ENCODE measurements at regions not wholly inside any gene's neighbourhood (a gene's known extent, or its start where the extent isn't known, plus 50 kb on each side); places are given as distances from the start of the nearest gene placed in this dataset.
A peak's percentile ranks its signal among the peaks of the same experiment; 100 is the strongest.

DNA sequence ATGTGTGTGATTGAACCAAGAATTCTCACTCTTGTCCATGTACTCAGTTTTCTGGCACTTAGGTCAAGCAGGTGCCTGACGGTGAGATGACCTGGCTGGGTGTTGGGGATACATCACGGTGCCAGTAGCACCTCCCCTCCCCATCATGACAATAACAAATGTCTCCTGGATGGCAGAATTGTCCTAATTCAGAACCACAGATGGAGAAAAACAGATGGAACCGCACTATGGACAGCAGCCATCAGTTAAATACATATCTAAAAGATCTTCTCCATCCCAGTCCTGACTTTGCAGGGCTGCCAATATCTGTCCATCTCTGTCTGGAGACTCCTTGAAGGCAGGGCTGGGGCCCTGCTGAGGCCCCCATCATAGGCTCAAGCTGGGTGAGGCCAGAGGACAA lies 126.9 kb downstream of the PTPRS start:
- no peak for DNase-seq
- H3K4me3 Mint-ChIP-seq: no peak overlapping the region
- peaks cover 0 to 2% (median 0%) of the 10 kb centered on the region in 6 donors for H3K9me3 Mint-ChIP-seq
- no peak overlapping the region for H3K27ac Mint-ChIP-seq
- no peaks in the 10 kb centered on the region for H3K27me3 Mint-ChIP-seq (ENCODE audit: low read depth in 3 of 3)
- H3K36me3 Mint-ChIP-seq: no peaks in the 10 kb centered on the region
- no peaks in the 10 kb centered on the region for H3K4me1 Mint-ChIP-seq

DNA sequence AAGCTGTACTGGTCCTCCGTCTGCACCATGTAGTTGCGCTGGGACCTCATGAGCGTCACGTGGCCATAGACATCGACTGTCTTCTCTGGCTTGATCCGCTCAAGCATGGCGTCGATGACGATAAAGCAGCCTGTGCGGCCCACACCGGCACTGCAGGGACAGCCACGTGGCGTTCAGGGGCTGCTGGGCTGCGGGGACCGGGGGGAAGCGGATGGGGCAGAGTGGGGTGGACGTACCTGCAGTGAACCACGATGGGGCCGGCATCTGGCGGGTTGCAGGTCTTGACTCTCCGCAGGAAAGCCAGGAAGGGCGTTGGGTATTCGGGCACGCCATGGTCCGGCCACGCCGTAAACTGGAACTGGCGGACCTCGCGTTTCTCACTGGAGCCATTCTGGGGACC lies 128.5 kb downstream of the PTPRS start:
- no peaks in the 10 kb centered on the region for H3K4me1 Mint-ChIP-seq
- no peak for DNase-seq
- no peak overlapping the region for H3K27ac Mint-ChIP-seq
- peaks cover 0 to 2% (median 0%) of the 10 kb centered on the region in 6 donors for H3K9me3 Mint-ChIP-seq
- no peaks in the 10 kb centered on the region for H3K27me3 Mint-ChIP-seq (ENCODE audit: low read depth in 3 of 3)
- no peaks in the 10 kb centered on the region for H3K36me3 Mint-ChIP-seq
- H3K4me3 Mint-ChIP-seq: no peak overlapping the region

DNA sequence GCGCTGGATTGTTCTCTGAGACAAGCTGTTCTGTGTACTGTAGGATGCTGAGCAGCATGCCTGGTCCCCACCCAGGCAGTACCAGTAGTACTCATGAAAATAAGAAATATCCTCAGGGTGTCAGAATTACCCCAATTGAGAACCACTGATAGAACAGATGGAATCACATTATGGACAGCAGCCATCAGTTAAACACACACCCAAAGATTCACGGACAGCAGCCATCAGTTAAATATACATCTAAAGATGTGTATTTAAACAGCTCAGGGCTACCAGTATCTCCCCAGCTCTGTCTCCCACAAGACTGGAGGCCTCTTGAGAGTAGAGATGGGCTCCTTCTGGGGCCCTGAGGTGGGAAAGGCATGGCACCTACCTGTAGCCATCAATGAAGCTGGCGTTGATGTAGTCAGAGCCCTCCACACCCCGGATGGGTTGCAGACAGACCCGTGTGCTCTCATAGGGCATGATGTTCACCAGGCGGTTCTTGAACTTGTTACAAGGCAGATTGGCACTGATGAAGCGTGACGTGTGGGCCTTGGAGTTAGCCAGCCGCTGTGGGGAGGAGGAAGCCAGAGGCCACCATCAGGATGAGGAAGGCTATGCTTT lies 129.3 kb downstream of the PTPRS start:
- Mint-ChIP-seq H3K4me1 (no peaks in the 10 kb centered on the region), H3K36me3 (no peaks in the 10 kb centered on the region), H3K9me3 (peaks cover 0 to 2% (median 0%) of the 10 kb centered on the region in 6 donors), H3K27me3 (ENCODE audit: low read depth in 3 of 3) (no peaks in the 10 kb centered on the region), H3K27ac (no peak overlapping the region), H3K4me3 (no peak overlapping the region)
- no peak for DNase-seq

DNA sequence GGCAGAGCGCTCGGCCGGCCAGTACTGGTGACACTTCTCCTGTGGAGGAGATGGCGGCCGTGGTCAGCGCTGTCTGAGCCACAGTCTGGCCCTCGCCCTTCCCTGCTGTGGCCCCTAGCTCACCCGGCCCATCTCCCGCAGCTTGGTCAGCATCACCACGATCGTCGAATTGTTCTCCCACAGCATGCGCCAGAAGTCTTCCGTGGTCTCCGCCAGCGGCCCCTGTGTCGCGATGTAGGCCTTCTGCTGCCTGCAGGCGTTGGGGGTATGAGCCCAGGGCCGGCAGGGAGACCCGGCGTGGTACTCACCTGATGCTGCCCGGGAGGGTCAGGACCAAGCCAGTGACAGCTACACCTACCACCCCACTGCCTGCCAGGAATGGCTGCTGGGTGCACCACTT lies 130.1 kb downstream of the PTPRS start:
- peaks cover 0 to 2% (median 0%) of the 10 kb centered on the region in 6 donors for H3K9me3 Mint-ChIP-seq
- no peak overlapping the region for H3K27ac Mint-ChIP-seq
- DNase-seq: no peak
- no peaks in the 10 kb centered on the region for H3K4me1 Mint-ChIP-seq
- H3K27me3 Mint-ChIP-seq (ENCODE audit: low read depth in 3 of 3): no peaks in the 10 kb centered on the region
- H3K4me3 Mint-ChIP-seq: no peak overlapping the region
- no peaks in the 10 kb centered on the region for H3K36me3 Mint-ChIP-seq

DNA sequence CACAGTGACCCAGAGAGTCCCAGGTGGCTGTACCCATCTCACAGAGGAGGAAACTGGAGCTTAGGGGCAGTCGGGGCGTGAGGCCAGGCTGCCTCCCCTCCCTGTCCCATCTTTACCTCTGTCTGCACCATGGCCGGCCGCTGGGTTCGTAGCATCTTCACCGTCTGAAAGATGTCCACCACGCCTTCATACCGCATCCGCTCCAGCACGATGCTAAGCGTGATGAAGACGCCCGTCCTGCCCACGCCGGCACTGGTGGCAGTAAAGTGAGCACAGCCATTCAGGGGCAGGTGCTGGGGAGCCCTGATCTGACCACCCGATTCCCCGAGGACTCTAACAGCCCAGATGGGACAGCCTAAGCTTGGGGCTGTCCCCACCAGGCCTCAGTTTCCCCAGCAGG lies 132.8 kb downstream of the PTPRS start:
- Mint-ChIP-seq H3K27ac (no peak overlapping the region), H3K4me3 (no peak overlapping the region), H3K4me1 (no peaks in the 10 kb centered on the region), H3K27me3 (ENCODE audit: low read depth in 3 of 3) (no peaks in the 10 kb centered on the region), H3K36me3 (peaks cover 0 to 4% (median 0%) of the 10 kb centered on the region in 3 donors), H3K9me3 (peaks cover 0 to 6% (median 5%) of the 10 kb centered on the region in 6 donors)
- DNase-seq: no peak

DNA sequence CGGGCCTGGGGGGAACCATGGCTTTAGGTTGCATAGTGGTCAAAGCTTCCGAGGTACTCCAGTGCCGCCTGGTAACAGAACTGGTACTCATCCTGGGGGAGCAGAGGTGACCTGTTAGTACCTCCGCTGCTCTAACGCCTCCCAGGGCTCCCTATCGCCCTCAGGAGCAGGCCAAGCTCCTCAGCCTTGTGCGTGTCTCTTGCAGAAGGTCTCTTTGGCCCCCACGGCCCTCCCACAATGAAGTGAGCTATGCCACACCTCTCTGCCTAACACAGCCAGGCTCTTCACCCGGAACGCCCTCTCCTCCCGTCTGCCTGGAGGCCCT lies 133.9 kb downstream of the PTPRS start:
- peaks cover 0 to 4% (median 0%) of the 10 kb centered on the region in 3 donors for H3K36me3 Mint-ChIP-seq
- H3K4me1 Mint-ChIP-seq: no peaks in the 10 kb centered on the region
- H3K4me3 Mint-ChIP-seq: no peak overlapping the region
- no peak overlapping the region for H3K27ac Mint-ChIP-seq
- H3K27me3 Mint-ChIP-seq (ENCODE audit: low read depth in 3 of 3): no peaks in the 10 kb centered on the region
- DNase-seq: no peak
- peaks cover 5 to 17% (median 9%) of the 10 kb centered on the region in 6 donors for H3K9me3 Mint-ChIP-seq

DNA sequence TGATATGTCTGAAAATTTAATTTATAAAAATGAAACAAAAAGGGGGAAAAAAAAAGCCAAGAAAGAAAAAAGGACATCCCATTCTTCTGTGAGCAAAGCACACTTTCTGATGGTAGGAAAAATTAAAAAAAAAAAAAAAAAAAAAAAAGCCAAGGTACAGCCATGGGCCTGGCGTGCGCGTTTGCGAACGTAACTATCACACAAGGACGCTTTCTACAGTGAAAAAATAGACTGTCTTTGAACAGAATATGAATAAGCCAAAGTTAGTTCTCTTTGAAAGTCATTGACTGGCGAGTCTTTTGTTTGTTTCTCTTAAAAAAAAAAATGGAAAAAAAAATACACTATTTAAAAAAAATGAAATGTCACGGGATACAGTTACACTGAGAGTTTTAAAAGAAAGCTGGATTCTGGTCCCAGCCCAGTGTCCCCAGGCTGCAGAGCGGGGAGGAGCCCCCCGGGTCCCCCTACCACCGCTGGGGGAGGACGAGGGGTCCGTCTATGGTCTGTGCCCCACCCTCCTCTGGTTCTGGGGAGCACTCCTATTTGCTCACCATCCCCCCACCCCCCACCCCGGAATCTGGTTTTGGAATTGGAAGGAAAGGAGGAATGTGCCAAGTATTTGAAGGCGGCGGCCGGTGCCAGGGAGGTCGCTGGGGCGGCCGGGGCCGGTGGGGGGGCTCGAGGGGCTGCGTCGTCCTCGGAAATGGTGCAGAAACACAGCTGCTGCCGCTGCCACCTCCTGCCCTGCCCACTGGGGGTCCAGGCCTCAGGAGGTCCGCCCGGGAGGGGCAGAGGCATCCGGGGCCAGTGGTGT lies 134.5 kb downstream of the PTPRS start:
- Mint-ChIP-seq H3K4me1 (no peaks in the 10 kb centered on the region), H3K9me3 (peaks cover 6 to 22% (median 13%) of the 10 kb centered on the region in 6 donors), H3K27ac (no peak overlapping the region), H3K36me3 (peaks cover 0 to 4% (median 0%) of the 10 kb centered on the region in 3 donors), H3K4me3 (peak overlapping the region in 1 of 5 donors; percentile 25), H3K27me3 (ENCODE audit: low read depth in 3 of 3) (no peaks in the 10 kb centered on the region)
- DNase-seq: no peak

DNA sequence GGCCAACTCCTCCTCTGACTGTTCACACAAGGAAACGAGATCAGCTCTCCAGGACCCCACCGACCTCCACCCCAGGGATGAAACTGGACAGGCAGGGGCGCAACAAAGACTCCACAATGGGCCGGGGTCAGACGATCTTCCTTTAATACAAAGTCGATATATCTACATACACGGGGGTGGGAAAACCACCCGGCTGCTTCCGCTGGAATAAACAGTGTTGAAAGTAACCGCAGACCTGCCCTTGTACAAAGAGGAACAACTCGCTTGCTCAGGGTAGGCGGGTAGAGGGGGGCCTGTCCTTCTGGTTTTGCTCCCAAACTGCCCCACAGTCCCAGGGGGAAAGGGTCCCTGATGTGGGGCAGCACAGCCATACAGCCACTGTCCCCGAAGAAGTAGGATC lies 135.2 kb downstream of the PTPRS start:
- H3K36me3 Mint-ChIP-seq: peaks cover 0 to 4% (median 0%) of the 10 kb centered on the region in 3 donors
- no peak overlapping the region for H3K27ac Mint-ChIP-seq
- H3K4me3 Mint-ChIP-seq: peak overlapping the region in 2 of 5 donors; percentile 9 to 25
- DNase-seq: no peak
- H3K9me3 Mint-ChIP-seq: peaks cover 6 to 28% (median 18%) of the 10 kb centered on the region in 6 donors
- H3K27me3 Mint-ChIP-seq (ENCODE audit: low read depth in 3 of 3): peaks cover 0 to 2% (median 0%) of the 10 kb centered on the region in 3 donors
- no peaks in the 10 kb centered on the region for H3K4me1 Mint-ChIP-seq

DNA sequence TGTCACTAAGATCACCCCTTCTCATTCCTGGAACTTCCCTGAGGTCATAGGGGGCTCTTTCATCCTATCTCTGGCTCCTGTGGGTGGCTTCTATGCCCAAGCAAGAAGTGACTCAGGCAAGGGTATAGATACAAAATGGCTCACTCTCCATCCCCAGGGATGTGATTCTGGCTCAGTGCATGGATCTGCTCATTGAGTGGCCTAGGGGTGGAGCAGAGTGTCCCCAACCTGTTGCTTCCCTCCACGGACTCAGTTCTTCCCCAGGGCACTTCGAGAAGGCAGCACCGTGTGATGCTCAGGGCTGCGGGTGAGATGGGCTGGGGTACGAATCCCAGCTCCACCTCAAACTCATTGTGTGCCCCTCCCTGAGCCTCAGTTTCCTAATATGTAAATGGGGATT lies 136.4 kb downstream of the PTPRS start:
- Mint-ChIP-seq H3K4me3 (no peak overlapping the region), H3K9me3 (peaks cover 6 to 31% (median 18%) of the 10 kb centered on the region in 6 donors), H3K4me1 (no peaks in the 10 kb centered on the region)

More for the DNA sequence above, 136.4 kb downstream of the PTPRS start:
- peaks cover 0 to 2% (median 0%) of the 10 kb centered on the region in 3 donors for H3K27me3 Mint-ChIP-seq (ENCODE audit: low read depth in 3 of 3)
- peaks cover 0 to 4% (median 0%) of the 10 kb centered on the region in 3 donors for H3K36me3 Mint-ChIP-seq
- no peak for DNase-seq
- H3K27ac Mint-ChIP-seq: no peak overlapping the region
